IPS-NIHi7 (cell line): ENCODE measurements at regions not wholly inside any gene's neighbourhood (a gene's known extent, or its start where the extent isn't known, plus 50 kb on each side); places are given as distances from the start of the nearest gene placed in this dataset.
"Not testable (repeated sequence)": the region's sequence is repeated elsewhere in the genome, so short reads cannot be mapped to it uniquely, and the experiment has no call there.

ENCODE experiments used
- DNase-seq: peaks from one replicate; pipeline ENCODE4 v3.0.0; 2012; ENCODE audit warnings: mixed read lengths; ENCODE audit errors: extremely low spot score

- DNase-seq: no peak
Measured at GRCh38 chr13:50229960-50230661, 214.9 kb downstream of the KCNRG start.

GRCh38 chr13:50230662-50230978 lies 215.4 kb downstream of the KCNRG start:
- DNase-seq: no peak

- not testable (repeated sequence) for DNase-seq
Measured at GRCh38 chr13:50233574-50233973, 218.3 kb downstream of the KCNRG start.

DNA sequence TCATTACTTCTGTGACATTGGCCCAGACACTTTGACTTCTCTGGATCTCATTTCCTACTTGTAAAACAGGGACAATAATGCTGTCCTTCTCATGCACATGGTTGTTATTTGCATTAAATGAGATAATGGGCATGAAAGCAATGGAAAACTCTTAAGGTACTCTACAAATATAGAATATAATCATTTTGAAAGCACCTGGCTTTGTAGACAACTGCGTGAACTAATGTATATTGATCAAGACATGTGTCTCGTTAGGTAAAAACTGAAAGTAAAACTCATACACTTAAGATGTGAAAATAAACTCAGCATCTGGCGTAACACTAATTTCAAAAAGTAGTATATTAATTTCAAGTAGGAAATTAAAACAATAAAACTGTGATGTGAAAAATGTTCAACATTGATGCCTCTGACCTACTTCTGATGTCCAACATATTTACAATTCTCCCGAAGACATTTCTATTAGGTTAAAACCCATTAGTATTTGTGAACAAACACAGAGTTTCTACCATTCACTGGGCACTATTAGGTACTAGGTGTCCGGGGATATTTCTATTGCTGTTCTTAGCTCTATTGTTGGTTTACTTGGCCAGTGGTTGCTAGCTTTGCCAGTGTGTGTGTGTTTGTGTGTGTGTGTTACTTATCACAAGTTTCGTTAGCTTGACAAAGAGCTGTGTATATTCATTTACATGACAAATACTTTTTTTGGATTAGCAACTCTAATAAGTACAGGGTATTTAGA lies 220.5 kb downstream of the KCNRG start:
- DNase-seq: no peak

DNA sequence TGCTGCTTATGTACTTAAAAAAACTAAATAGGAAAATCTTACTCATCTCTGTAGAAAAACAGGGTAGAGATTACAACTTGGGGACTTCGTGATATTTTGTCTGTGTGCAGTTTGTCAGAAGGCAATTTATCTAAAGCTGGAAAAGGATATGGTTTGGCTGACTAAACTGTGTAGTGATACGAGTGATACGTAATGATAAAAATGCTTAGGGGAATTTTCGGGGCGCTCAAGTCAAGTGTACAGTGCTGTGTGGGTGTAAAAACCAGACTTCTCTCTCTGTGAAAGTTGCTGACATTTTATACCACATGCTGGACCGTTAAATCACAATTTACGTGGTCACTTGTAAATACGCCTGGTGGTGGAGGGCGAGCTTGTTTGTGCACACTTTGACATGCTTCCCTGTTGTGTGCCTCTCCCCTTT lies 221.7 kb downstream of the KCNRG start:
- DNase-seq: no peak

DNA sequence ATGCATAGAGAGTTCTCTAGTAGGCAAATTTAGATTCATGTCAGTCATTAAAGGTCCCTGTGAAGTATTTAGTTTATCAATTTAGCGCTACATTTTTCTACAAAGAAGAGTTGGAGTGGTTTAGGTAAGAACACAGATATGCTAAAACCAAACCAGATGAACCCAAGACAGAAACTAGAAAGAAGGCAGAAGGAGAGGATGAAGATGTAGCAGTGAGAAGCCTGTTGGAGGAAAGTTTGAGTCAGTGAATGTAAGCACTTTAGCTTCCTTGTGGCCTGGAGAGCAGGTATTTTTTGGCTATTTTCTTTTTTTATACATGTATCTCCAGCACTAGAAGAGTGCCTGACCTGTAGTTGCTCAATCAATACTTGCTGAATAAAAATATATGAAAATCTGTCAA lies 223.7 kb downstream of the KCNRG start:
- no peak for DNase-seq

DNA sequence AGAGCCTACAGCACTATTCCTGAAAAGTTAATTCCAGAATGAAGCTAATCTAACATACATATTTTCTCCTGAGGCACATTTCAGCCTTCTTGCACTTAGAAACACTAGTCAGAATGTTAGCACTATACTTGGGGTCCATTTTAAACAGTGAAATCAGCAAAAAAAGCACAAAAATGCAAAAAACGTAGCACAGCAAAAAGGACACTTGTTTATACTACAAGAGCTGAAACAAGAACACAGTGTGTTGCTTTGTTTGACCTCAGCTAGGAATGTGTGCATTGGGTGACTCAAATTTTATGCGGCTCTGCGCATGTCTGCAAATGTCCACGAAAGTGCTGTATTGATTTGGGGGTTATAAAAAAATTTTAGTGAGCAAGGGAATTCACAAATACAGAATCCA lies 226.2 kb downstream of the KCNRG start:
- no peak for DNase-seq

- DNase-seq: no peak
Measured at GRCh38 chr13:50243931-50244330, 228.7 kb downstream of the KCNRG start.

DNA sequence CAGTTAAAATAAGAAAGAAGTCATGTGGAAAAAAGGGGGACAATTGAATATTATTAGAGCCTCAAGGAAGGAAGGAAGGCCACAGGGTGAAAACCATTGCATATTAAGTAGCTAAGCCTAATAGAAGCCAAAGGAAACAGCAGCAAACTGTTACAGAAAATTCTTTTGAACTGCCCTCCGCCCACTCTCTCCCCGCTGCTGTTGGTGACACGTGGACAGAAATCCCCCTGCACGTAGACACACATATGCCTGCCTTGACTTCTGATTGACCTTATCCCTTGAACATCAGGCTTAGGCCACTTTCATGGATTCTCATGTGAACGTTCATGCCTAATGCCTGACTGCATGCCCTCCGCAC lies 229.1 kb downstream of the KCNRG start:
- DNase-seq: no peak

GRCh38 chr13:50244713-50245574 lies 229.7 kb downstream of the KCNRG start:
- no peak for DNase-seq

- DNase-seq: no peak
Measured at GRCh38 chr13:50247223-50247622, 232.0 kb downstream of the KCNRG start.

- no peak for DNase-seq
Measured at GRCh38 chr13:50248516-50249143, 233.4 kb downstream of the KCNRG start.

GRCh38 chr13:50249144-50249521 lies 233.9 kb downstream of the KCNRG start:
- no peak for DNase-seq

GRCh38 chr13:50250401-50250800 lies 235.2 kb downstream of the KCNRG start:
- no peak for DNase-seq

DNA sequence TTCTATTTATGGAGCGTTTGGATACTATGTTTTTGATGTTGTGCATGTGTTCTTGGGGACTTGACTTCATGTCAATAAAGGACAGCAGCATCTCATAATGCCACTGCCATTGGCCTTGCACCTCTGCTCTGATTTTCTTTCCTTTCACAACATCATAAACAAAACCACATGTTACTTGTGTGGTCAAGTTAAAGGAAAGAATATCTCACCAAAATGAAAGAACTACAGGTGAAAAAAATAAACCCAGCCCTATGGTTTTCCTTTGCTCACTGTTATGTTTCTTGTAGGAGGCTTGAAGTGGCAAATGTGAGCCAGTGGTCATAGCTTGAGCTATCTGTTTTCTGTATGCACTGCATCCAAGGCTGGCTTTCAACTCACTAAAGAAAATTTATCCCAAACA lies 240.4 kb downstream of the KCNRG start:
- no peak for DNase-seq

GRCh38 chr13:50256536-50257321 lies 241.5 kb downstream of the KCNRG start:
- DNase-seq: not testable (repeated sequence)

- DNase-seq: no peak
Measured at GRCh38 chr13:50257646-50258045, 242.4 kb downstream of the KCNRG start.

DNA sequence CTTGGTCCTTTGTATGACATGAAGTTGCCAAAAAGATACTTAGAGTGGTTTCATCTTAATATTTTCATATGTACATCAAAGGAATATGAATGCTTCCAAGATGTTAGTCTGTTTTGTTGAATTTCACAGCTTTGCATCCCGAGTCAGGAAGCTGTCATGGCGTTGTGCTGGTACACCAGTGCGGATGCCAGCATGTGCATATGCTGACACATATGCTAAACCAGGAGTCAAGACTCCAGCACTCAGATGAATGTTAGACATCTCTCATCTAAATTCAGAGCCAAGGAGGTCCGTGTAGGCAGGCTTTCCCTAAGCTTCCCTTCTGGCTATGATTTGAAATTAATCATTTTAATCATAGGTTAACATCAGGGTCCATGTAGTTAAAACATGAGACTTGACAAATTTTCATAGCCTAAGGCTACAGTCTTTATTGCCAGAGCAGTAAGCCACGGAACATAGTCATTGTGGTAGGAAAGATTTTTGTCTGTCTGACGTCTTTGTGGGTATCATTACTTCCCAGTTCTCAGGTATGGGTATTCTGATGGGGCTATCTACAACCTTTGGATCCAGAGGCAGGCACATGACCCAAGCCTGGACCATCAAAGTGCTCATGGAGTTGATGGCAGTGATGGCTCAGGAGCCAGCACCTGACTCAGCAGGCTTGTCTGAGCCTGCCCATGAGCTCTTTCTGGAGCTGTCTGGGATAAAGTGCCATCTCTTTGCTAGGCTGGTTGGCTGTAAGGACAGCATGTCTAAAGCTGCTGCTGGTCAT lies 246.1 kb downstream of the KCNRG start:
- no peak for DNase-seq

DNA sequence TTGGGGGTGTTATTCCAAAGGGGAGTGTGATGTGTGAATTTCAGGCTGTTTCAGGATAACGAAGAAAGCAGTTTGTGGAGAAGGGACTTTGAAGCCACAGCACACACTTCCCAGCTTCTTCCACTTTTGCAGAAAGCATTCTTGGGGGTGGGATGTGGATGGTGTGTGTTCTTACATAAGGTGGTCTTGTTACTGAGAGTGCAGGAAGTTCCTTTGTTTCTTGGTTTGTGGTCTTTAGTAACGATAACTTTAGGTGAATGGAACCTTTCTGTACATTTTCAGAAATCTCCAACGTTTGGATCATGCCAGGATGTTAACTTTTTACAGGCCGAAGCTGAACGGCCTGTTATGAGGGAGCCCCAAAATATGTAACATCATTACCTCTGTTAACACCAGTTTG lies 251.8 kb downstream of the KCNRG start:
- no peak for DNase-seq

GRCh38 chr13:50267917-50268316 lies 252.7 kb downstream of the KCNRG start:
- DNase-seq: no peak

DNA sequence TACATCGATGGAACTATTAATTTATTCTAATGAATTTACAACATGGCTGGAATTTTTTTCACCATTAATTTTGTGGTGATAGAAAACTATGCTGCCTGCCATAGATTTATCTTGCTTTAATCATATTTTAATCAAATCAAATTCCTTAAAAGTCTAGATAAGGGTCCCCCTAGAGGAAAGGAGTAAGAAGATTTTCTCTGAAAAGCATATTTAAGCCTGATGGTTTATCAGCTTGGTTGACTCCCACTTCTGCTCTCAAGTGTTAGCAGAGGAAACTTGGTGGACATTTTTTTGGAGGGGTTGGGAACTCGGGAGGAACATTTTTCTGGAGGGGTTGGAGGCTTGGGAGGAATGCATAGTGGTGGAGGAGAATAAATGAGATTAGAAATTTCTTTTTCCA lies 253.3 kb downstream of the KCNRG start:
- no peak for DNase-seq
